GM12878 (cell line): ENCODE measurements at regions not wholly inside any gene's neighbourhood (a gene's known extent, or its start where the extent isn't known, plus 50 kb on each side); places are given as distances from the start of the nearest gene placed in this dataset.

Experiments used
- ATAC-seq: fragments of 200-7000 bp; cut with Tn5 transposase; 3 replicates; pipeline ENCODE4 v1.9.1; 2020; ENCODE audit warnings: mild to moderate bottlenecking, moderate library complexity
- BruUV-seq: library from RNA; stranded (reverse); fragments of 400-500 nt; replicated peaks from 2 replicates; lab custom pipeline; 2021; lab: Mats Ljungman, UMichigan
- CTCF ChIA-PET: fragments of 300-600 bp; sonication (Branson Sonifier 250); formaldehyde crosslinking; extraction: SDS; loops from one replicate; lab custom pipeline; 2021; ENCODE audit warnings: inconsistent platforms; lab: Yijun Ruan, JAX
- POLR2A ChIA-PET: fragments of 350-600 bp; formaldehyde crosslinking; extraction: SDS; loops from one replicate; lab custom pipeline; 2021; ENCODE audit warnings: inconsistent platforms; lab: Charles Lee
- RAD21 ChIA-PET: fragments of 300-600 bp; sonication (Branson Sonifier 250); formaldehyde crosslinking; loops from one replicate; lab custom pipeline; 2023; ENCODE audit warnings: antibody characterized with exemption; ENCODE audit not compliant: unreplicated experiment; lab: Charles Lee
- SMC1A ChIA-PET: fragments of 300-600 bp; sonication (Branson Sonifier 250); formaldehyde crosslinking; loops from one replicate; lab custom pipeline; 2023; ENCODE audit not compliant: unreplicated experiment, uncharacterized antibody; lab: Charles Lee
- DNase-seq: peaks from one replicate; pipeline ENCODE4 v3.0.0-alpha.2; 2011; ENCODE audit warnings: low read depth, low spot score
- FAIRE-seq: peaks from 3 replicates; lab custom pipeline; 2011; peaks lifted over from hg19 to GRCh38; lab: Jason Lieb, UNC
- H2AFZ ChIP-seq: 2 replicates; pipeline ENCODE4 v1.6.0; 2011; ENCODE audit warnings: low read depth, low read length, control low read depth; ENCODE audit not compliant: control insufficient read depth
- H3K27ac ChIP-seq: 2 replicates; pipeline ENCODE4 v1.5.1; 2011; ENCODE audit warnings: control low read depth; ENCODE audit not compliant: control insufficient read depth, insufficient read depth
- H3K27me3 ChIP-seq, 2 experiments: replicated peaks in 1 of 2; 2 replicates each; pipeline versions ENCODE4 v1.6.0 to v1.6.1; 2011; ENCODE audit warnings: low read length in 1 of 2; ENCODE audit not compliant: control insufficient read depth in 2 of 2, insufficient read depth in 2 of 2
- H3K36me3 ChIP-seq, 2 experiments: 2 replicates each; pipeline ENCODE4 v1.5.1; 2011; ENCODE audit warnings: low read length in 1 of 2; ENCODE audit not compliant: control insufficient read depth in 2 of 2, insufficient read depth in 2 of 2
- H3K4me1 ChIP-seq: 2 replicates; pipeline ENCODE4 v1.6.1; 2011; ENCODE audit warnings: mild to moderate bottlenecking, low read length, moderate library complexity, mixed read lengths; ENCODE audit not compliant: control insufficient read depth, insufficient read depth
- H3K4me2 ChIP-seq: 2 replicates; pipeline ENCODE4 v1.6.0; 2011; ENCODE audit warnings: control low read depth; ENCODE audit not compliant: control insufficient read depth, insufficient read depth
- H3K4me3 ChIP-seq: fragments of 200-600 bp; sonication (generic); 2 replicates; pipeline ENCODE4 v1.5.1; 2016
- H3K79me2 ChIP-seq: 2 replicates; pipeline ENCODE4 v1.6.0; 2011; ENCODE audit warnings: low read length; ENCODE audit not compliant: control insufficient read depth, insufficient read depth
- H3K9ac ChIP-seq: 2 replicates; pipeline ENCODE4 v1.8.0; 2011; ENCODE audit warnings: low read length, control low read depth, mixed read lengths; ENCODE audit not compliant: control insufficient read depth, insufficient read depth
- H3K9me3 ChIP-seq: replicated peaks from 3 replicates; pipeline ENCODE4 v1.5.1; 2011; ENCODE audit warnings: mild to moderate bottlenecking, low read length; ENCODE audit not compliant: control insufficient read depth, insufficient read depth
- H4K20me1 ChIP-seq: 2 replicates; pipeline ENCODE4 v1.6.0; 2011; ENCODE audit not compliant: control insufficient read depth, insufficient read depth
- BCL11A ChIP-seq: IDR thresholded peaks from 2 replicates; pipeline ENCODE4 v1.6.1; 2011; ENCODE audit warnings: low read depth, low read length
- FOS ChIP-seq: IDR thresholded peaks from 3 replicates; pipeline ENCODE4 v1.6.1; 2011; ENCODE audit warnings: borderline replicate concordance; ENCODE audit not compliant: insufficient read length; ENCODE audit errors: extremely low read depth
- GABPA ChIP-seq: IDR thresholded peaks from 2 replicates; pipeline ENCODE4 v1.6.1; 2014; ENCODE audit warnings: antibody characterized with exemption, low read depth, mild to moderate bottlenecking, inconsistent platforms
- MTA3 ChIP-seq: IDR thresholded peaks from 2 replicates; pipeline ENCODE4 v1.6.1; 2012; ENCODE audit warnings: low read length, inconsistent platforms, borderline replicate concordance
- ZNF384 ChIP-seq: IDR thresholded peaks from 2 replicates; pipeline ENCODE4 v1.6.1; 2012; ENCODE audit warnings: low read depth, mild to moderate bottlenecking, low read length, improper control_type of control experiment, borderline replicate concordance
- whole genome bisulfite sequencing: methylation state at CpG from one replicate; pipeline ENCODE4 v1.1.6; 2016; ENCODE audit warnings: low lambda C conversion rate; ENCODE audit not compliant: insufficient replicate concordance, insufficient coverage; ENCODE audit errors: missing lambda C conversion rate; 5-methylcytosine and 5-hydroxymethylcytosine counted together
- in situ Hi-C: fragments of 300-500 bp; cut with MboI; formaldehyde crosslinking; loops from 9 replicates; pipeline ENCODE4 v1.14.3; 2018; ENCODE audit warnings: mixed read lengths
- intact Hi-C: fragments of 100-400 bp; cut with micrococcal nuclease; formaldehyde crosslinking; loops from one replicate; pipeline ENCODE4 v1.14.2; 2022; ENCODE audit not compliant: unreplicated experiment
- TF ChIP-seq, protein P1 (sequence below): IDR thresholded peaks from 2 replicates; pipeline ENCODE4 v1.6.1; 2012; ENCODE audit warnings: mild to moderate bottlenecking, low read depth, low read length
- TF ChIP-seq, protein P2 (sequence below): fragments of 450-650 bp; formaldehyde crosslinking; IDR thresholded peaks from 2 replicates; pipeline ENCODE4 v1.5.0; 2022; ENCODE audit warnings: mild to moderate bottlenecking, missing genetic modification characterization

DNA sequence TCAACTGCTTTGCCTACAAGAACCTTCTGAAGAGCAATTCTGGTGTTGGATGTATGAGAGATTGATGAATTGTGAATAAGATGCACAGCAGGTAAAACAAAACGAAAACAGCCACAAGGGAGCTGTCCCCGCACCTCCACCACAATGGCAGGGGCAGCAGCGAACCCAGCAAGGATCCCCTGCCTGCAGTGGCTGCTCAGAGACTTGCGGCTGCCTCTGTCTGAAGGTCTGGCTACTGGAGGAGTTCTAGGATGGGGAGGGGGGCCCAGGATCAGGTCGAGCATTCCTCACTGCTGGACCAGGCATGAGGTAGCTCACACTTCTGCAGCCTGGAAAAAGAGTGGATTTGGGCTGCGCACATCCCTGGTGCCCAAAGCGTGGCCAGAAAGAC, 523.5 kb downstream of the CDH26 start:
- no peak for DNase-seq
- Histone ChIP-seq H3K27me3 (no peaks in the 10 kb centered on the region), H3K36me3 (no peaks in the 10 kb centered on the region), H3K27ac (no peak overlapping the region), H3K4me2 (no peak overlapping the region), H3K9me3 (no peaks in the 10 kb centered on the region; the same call in 2 of the 3 replicates), H3K79me2 (no peaks in the 10 kb centered on the region), H3K4me1 (no peaks in the 10 kb centered on the region), H4K20me1 (no peaks in the 10 kb centered on the region), H3K9ac (no peak overlapping the region), H2AFZ (no peak overlapping the region), H3K4me3 (no peak overlapping the region)
- ChIA-PET SMC1A (no interaction called here), RAD21 (no interaction called here), CTCF (no interaction called here), POLR2A (no interaction called here)
- ATAC-seq: no peak
- in situ Hi-C loops (no loop called here), intact Hi-C loops (no loop called here)
- no peak for TF ChIP-seq FOS
- no peak for FAIRE-seq
- WGBS: 45% methylated on average over 7 of the region's 7 CpGs
- BruUV-seq: no TSS peak

DNA sequence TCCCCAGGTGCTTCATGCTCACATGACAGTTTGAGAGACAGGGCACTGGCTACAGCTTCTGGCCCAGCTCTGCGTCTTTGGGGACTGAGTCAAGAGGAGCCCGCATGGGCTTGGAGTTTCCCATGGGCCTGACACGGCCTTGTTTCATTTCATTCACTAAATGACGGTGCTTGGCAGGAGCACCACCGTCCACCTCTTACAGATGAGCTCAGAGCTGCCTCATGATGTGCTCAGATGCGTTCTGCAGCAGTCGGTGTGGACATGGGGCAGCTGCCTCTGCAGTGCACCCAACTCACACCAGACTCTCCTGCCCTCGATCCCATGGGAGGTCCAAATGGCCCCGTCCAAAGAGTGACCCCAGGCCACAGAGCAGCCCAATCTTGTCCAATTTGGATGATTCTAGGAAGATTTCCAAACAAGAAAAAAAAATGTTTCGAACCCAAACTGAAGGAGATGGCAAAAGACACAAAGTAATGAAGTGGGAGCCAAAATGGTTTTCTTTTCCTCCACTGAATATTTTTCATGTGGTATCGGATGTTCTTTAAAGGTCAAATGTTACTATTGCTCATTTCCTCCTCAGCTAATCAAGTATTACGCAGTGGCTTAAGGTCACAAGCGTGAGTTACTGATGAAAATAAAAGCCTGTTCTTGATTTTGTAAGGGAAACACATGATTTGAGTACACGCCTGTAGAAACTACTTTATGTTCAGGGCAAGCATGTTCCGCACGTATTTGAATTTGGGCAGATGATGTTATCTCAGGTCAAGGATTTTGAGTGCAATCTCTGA, 524.2 kb downstream of the CDH26 start:
- no peak overlapping the region for H2AFZ ChIP-seq
- H3K4me2 ChIP-seq: no peak overlapping the region
- no peaks in the 10 kb centered on the region; the same call in 2 of the 3 replicates for H3K9me3 ChIP-seq
- no peaks in the 10 kb centered on the region for H3K79me2 ChIP-seq
- no peak for ATAC-seq
- no peak overlapping the region for H3K4me3 ChIP-seq
- ChIA-PET RAD21 (no interaction called here), POLR2A (no interaction called here)
- H3K4me1 ChIP-seq: no peaks in the 10 kb centered on the region
- no peak overlapping the region for H3K27ac ChIP-seq
- TF ChIP-seq, protein P1, sequence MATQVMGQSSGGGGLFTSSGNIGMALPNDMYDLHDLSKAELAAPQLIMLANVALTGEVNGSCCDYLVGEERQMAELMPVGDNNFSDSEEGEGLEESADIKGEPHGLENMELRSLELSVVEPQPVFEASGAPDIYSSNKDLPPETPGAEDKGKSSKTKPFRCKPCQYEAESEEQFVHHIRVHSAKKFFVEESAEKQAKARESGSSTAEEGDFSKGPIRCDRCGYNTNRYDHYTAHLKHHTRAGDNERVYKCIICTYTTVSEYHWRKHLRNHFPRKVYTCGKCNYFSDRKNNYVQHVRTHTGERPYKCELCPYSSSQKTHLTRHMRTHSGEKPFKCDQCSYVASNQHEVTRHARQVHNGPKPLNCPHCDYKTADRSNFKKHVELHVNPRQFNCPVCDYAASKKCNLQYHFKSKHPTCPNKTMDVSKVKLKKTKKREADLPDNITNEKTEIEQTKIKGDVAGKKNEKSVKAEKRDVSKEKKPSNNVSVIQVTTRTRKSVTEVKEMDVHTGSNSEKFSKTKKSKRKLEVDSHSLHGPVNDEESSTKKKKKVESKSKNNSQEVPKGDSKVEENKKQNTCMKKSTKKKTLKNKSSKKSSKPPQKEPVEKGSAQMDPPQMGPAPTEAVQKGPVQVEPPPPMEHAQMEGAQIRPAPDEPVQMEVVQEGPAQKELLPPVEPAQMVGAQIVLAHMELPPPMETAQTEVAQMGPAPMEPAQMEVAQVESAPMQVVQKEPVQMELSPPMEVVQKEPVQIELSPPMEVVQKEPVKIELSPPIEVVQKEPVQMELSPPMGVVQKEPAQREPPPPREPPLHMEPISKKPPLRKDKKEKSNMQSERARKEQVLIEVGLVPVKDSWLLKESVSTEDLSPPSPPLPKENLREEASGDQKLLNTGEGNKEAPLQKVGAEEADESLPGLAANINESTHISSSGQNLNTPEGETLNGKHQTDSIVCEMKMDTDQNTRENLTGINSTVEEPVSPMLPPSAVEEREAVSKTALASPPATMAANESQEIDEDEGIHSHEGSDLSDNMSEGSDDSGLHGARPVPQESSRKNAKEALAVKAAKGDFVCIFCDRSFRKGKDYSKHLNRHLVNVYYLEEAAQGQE: no peak
- no peak for TF ChIP-seq MTA3
- TF ChIP-seq GABPA: no peak
- no peak for TF ChIP-seq ZNF384
- TF ChIP-seq BCL11A: no peak
- TF ChIP-seq, protein P2, sequence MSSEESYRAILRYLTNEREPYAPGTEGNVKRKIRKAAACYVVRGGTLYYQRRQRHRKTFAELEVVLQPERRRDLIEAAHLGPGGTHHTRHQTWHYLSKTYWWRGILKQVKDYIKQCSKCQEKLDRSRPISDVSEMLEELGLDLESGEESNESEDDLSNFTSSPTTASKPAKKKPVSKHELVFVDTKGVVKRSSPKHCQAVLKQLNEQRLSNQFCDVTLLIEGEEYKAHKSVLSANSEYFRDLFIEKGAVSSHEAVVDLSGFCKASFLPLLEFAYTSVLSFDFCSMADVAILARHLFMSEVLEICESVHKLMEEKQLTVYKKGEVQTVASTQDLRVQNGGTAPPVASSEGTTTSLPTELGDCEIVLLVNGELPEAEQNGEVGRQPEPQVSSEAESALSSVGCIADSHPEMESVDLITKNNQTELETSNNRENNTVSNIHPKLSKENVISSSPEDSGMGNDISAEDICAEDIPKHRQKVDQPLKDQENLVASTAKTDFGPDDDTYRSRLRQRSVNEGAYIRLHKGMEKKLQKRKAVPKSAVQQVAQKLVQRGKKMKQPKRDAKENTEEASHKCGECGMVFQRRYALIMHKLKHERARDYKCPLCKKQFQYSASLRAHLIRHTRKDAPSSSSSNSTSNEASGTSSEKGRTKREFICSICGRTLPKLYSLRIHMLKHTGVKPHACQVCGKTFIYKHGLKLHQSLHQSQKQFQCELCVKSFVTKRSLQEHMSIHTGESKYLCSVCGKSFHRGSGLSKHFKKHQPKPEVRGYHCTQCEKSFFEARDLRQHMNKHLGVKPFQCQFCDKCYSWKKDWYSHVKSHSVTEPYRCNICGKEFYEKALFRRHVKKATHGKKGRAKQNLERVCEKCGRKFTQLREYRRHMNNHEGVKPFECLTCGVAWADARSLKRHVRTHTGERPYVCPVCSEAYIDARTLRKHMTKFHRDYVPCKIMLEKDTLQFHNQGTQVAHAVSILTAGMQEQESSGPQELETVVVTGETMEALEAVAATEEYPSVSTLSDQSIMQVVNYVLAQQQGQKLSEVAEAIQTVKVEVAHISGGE: no peak
- TF ChIP-seq, all 136 proteins: peak for 0
- no peaks in the 10 kb centered on the region for H3K27me3 ChIP-seq
- ChIA-PET CTCF (no interaction called here), SMC1A (no interaction called here)
- in situ Hi-C loops: no loop called here
- no peaks in the 10 kb centered on the region for H4K20me1 ChIP-seq
- DNase-seq (no peak), FAIRE-seq (no peak)
- intact Hi-C loops: no loop called here
- 35% methylated on average over 16 of the region's 16 CpGs for WGBS
- H3K36me3 ChIP-seq: no peaks in the 10 kb centered on the region
- BruUV-seq: no TSS peak
- no peak overlapping the region for H3K9ac ChIP-seq
